Calu3 (cell line): ENCODE measurements at regions not wholly inside any gene's neighbourhood (a gene's known extent, or its start where the extent isn't known, plus 50 kb on each side); places are given as distances from the start of the nearest gene placed in this dataset.

Experiments used
- BruUV-seq: library from RNA; stranded (reverse); fragments of 400-500 nt; replicated peaks from 2 replicates; lab custom pipeline; 2021; lab: Mats Ljungman, UMichigan
- CTCF ChIA-PET: fragments of 300-600 bp; sonication (Branson Sonifier 250); formaldehyde crosslinking; loops from one replicate; lab custom pipeline; 2022; ENCODE audit warnings: antibody characterized with exemption; lab: Charles Lee
- DNase-seq: peaks from one replicate; pipeline ENCODE4 v3.0.0; 2022
- H3K27ac Mint-ChIP-seq: one replicate; pipeline ENCODE4 v1.8.0; 2022; ENCODE audit warnings: mixed read lengths; ENCODE audit not compliant: unreplicated experiment
- H3K27me3 Mint-ChIP-seq: one replicate; pipeline ENCODE4 v1.8.0; 2022; ENCODE audit warnings: mixed read lengths; ENCODE audit not compliant: unreplicated experiment
- H3K36me3 Mint-ChIP-seq: one replicate; pipeline ENCODE4 v1.8.0; 2022; ENCODE audit warnings: mild to moderate bottlenecking, moderate library complexity, mixed read lengths; ENCODE audit not compliant: insufficient read depth, unreplicated experiment
- H3K4me1 Mint-ChIP-seq: one replicate; pipeline ENCODE4 v1.8.0; 2022; ENCODE audit warnings: mild to moderate bottlenecking, low read depth, mixed read lengths; ENCODE audit not compliant: unreplicated experiment
- H3K4me3 Mint-ChIP-seq: one replicate; pipeline ENCODE4 v1.8.0; 2022; ENCODE audit warnings: mild to moderate bottlenecking, low read depth, moderate library complexity, mixed read lengths; ENCODE audit not compliant: unreplicated experiment
- H3K9me3 Mint-ChIP-seq: one replicate; pipeline ENCODE4 v1.8.0; 2022; ENCODE audit warnings: low read depth, mixed read lengths; ENCODE audit not compliant: unreplicated experiment
- intact Hi-C: fragments of 100-400 bp; cut with micrococcal nuclease; formaldehyde crosslinking; loops from one replicate; pipeline ENCODE4 v1.10.0; 2022; ENCODE audit not compliant: unreplicated experiment
- TF ChIP-seq, protein P1 (sequence below): fragments of 200-600 bp; IDR thresholded peaks from one replicate; pipeline ENCODE4 v1.8.0; 2022; ENCODE audit warnings: antibody characterized with exemption; ENCODE audit not compliant: unreplicated experiment

DNA sequence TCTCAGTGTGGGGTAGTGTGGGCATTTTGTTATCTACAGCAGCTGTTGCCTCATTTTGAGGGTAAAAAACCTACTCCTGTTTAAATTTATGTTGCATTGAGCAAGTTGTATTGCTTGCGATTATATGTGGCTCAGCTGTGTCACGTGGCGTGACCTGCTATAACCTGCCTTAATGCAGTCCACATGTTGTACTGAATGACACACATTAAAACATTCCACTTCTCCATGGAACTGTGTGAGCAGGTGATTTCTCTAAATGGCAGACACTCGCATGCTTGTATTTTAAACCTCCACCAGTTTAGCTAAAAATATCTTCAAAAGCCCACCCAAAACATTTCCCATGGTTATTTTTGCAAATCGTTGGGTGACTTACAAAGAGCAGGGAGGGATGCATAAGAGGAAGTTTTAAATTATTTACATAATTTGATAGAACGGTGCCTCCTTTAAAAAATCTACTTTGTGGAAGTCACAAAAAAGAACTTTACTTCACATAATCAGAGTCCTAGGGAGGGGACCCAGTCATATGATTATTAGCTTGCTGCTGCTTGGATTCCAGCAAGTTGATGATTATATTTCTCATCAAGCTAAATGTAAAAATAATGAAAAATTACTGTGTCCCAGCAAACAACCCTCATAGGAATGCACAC is 163.3 kb upstream of the ZEB2 start:
- no peak overlapping the region for H3K4me3 Mint-ChIP-seq
- TF ChIP-seq, protein P1, sequence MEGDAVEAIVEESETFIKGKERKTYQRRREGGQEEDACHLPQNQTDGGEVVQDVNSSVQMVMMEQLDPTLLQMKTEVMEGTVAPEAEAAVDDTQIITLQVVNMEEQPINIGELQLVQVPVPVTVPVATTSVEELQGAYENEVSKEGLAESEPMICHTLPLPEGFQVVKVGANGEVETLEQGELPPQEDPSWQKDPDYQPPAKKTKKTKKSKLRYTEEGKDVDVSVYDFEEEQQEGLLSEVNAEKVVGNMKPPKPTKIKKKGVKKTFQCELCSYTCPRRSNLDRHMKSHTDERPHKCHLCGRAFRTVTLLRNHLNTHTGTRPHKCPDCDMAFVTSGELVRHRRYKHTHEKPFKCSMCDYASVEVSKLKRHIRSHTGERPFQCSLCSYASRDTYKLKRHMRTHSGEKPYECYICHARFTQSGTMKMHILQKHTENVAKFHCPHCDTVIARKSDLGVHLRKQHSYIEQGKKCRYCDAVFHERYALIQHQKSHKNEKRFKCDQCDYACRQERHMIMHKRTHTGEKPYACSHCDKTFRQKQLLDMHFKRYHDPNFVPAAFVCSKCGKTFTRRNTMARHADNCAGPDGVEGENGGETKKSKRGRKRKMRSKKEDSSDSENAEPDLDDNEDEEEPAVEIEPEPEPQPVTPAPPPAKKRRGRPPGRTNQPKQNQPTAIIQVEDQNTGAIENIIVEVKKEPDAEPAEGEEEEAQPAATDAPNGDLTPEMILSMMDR = no peak
- no peaks in the 10 kb centered on the region for H3K4me1 Mint-ChIP-seq
- no peak for DNase-seq
- no TSS peak for BruUV-seq
- H3K36me3 Mint-ChIP-seq = no peaks in the 10 kb centered on the region
- H3K27me3 Mint-ChIP-seq = no peaks in the 10 kb centered on the region
- no peaks in the 10 kb centered on the region for H3K9me3 Mint-ChIP-seq
- CTCF ChIA-PET = no interaction called here
- H3K27ac Mint-ChIP-seq = no peak overlapping the region
- intact Hi-C loops = no loop called here

DNA sequence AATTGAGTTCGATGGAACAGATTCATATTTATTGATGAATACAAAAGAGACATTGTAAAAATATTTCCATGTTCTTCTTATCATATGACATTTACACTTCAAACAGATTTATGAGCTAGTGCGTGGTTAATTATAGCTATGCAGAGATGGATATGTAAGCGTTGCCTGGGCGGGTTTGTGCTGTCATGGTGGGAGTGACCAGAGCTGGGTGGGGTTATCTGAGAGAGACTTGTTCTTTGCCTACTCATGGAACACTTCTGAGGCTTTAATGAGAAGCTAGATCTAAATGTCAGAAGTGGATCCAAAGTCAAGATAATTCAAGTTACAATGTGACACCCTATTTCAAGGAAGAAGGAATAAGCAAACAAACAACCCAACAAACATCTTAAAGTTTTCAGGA is 162.3 kb upstream of the ZEB2 start:
- no peaks in the 10 kb centered on the region for H3K4me1 Mint-ChIP-seq
- no peak for DNase-seq
- no peaks in the 10 kb centered on the region for H3K9me3 Mint-ChIP-seq
- no peaks in the 10 kb centered on the region for H3K27me3 Mint-ChIP-seq
- H3K4me3 Mint-ChIP-seq = no peak overlapping the region
- CTCF ChIA-PET = no interaction called here
- no peak overlapping the region for H3K27ac Mint-ChIP-seq
- no TSS peak for BruUV-seq
- H3K36me3 Mint-ChIP-seq = no peaks in the 10 kb centered on the region
- intact Hi-C loops = no loop called here
- TF ChIP-seq, protein P1 = no peak

DNA sequence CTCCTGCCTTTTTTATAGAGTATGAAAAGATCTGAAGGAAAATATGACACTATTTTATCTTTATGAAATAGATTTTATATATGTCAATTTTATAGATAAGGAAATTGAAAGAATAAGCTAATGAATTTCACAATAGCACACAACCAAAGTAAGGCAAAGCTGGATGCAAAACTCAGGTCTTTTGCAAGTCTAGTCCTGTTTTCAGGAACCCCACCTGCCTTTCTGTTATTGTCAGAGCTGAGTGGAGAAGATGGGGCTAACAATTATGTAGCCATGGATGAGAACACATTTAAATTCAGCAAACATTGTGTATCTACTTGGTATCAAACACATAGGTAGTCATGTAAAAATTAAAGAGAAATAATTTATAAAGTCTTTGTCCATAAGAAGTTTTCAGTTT is 161.5 kb upstream of the ZEB2 start:
- Mint-ChIP-seq H3K36me3 (no peaks in the 10 kb centered on the region), H3K27ac (no peak overlapping the region), H3K9me3 (no peaks in the 10 kb centered on the region), H3K27me3 (no peaks in the 10 kb centered on the region), H3K4me1 (no peaks in the 10 kb centered on the region), H3K4me3 (no peak overlapping the region)
- CTCF ChIA-PET = no interaction called here
- intact Hi-C loops = no loop called here
- no peak for DNase-seq
- TF ChIP-seq, protein P1 = no peak
- BruUV-seq = no TSS peak

DNA sequence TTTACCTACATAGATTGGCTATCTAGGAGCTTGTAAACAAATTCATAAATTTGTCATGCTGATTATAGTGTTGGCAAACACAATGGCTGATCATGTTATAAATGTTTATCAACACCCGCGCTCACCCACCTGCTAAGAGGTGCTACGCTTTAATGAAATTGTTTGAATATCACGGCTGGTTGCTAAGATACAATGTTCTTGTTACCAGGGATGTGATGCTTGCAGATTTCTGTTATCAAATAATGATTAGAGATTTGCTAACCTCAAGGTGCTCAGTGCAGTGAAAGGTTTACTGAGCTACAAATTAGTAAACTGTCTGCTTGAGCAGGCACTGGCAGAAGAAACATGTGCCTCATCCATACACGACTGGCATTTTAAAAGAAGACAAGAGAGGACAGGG is 160.0 kb upstream of the ZEB2 start:
- Mint-ChIP-seq H3K27me3 (no peaks in the 10 kb centered on the region), H3K4me3 (no peak overlapping the region), H3K27ac (no peak overlapping the region), H3K9me3 (no peaks in the 10 kb centered on the region), H3K36me3 (no peaks in the 10 kb centered on the region), H3K4me1 (no peaks in the 10 kb centered on the region)
- TF ChIP-seq, protein P1 = no peak
- BruUV-seq = no TSS peak
- intact Hi-C loops = no loop called here
- CTCF ChIA-PET = no interaction called here
- DNase-seq = no peak
